ENCODE measurements at regions not wholly inside any gene's neighbourhood (a gene's known extent, or its start where the extent isn't known, plus 50 kb on each side); places are given as distances from the start of the nearest gene placed in this dataset.

DNA sequence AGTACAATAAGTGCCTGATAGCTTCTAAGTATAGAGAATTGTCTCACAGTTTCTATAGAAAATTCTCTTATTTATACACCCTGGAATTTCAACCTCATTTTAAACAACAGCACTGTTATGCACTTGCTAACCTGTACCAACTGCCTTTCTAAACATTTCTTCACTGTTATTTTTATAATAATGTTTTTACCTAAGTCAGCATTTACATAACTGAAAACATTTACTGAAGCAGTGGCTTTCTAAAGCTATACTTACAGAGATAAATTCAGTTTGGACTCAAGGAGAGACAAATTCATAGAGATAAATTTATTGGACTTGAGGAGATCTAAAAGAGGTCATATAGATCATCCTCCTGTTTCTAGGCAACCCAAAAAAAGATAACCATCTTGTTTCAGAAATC is 686.6 kb upstream of the FAT3 start:
- DNase-seq (ENCODE audit: low spot score), result no peak
- TF ChIP-seq, protein P1, sequence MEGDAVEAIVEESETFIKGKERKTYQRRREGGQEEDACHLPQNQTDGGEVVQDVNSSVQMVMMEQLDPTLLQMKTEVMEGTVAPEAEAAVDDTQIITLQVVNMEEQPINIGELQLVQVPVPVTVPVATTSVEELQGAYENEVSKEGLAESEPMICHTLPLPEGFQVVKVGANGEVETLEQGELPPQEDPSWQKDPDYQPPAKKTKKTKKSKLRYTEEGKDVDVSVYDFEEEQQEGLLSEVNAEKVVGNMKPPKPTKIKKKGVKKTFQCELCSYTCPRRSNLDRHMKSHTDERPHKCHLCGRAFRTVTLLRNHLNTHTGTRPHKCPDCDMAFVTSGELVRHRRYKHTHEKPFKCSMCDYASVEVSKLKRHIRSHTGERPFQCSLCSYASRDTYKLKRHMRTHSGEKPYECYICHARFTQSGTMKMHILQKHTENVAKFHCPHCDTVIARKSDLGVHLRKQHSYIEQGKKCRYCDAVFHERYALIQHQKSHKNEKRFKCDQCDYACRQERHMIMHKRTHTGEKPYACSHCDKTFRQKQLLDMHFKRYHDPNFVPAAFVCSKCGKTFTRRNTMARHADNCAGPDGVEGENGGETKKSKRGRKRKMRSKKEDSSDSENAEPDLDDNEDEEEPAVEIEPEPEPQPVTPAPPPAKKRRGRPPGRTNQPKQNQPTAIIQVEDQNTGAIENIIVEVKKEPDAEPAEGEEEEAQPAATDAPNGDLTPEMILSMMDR (IDR thresholded peaks at IDR 0.05), result no peak
- Mint-ChIP-seq H3K27me3 (ENCODE audit: low read depth) (no peaks in the 10 kb centered on the region), H3K4me3 (ENCODE audit: unreplicated experiment) (no peak overlapping the region), H3K27ac (ENCODE audit: unreplicated experiment) (no peak overlapping the region), H3K4me1 (ENCODE audit: low read depth) (no peaks in the 10 kb centered on the region), H3K9me3 (ENCODE audit: low read depth) (peaks cover 25% of the 10 kb centered on the region), H3K36me3 (ENCODE audit: low read depth) (peaks cover 2% of the 10 kb centered on the region)

DNA sequence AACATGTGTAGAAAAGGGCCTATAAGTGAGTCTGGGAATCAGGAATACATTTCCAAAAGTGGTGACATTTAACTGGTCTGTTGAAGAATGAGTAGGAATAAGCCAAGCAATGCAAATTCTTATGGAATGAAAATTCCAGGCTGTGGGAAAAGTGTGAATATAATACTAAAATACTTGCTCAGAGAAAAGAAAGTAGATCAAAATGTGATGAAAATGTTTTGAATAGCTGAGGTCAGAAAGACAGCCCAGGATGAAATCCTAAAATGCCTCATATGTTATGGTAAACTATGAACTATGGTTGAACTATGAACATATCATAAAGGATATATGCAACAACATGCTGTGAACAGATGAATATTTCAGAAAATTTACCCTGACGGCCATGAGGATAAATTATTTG is 688.3 kb upstream of the FAT3 start:
- Mint-ChIP-seq H3K36me3 (ENCODE audit: low read depth) (peaks cover 2% of the 10 kb centered on the region), H3K27me3 (ENCODE audit: low read depth) (peaks cover under 1% of the 10 kb centered on the region), H3K9me3 (ENCODE audit: low read depth) (peaks cover 25% of the 10 kb centered on the region), H3K4me1 (ENCODE audit: low read depth) (no peaks in the 10 kb centered on the region), H3K27ac (ENCODE audit: unreplicated experiment) (no peak overlapping the region), H3K4me3 (ENCODE audit: unreplicated experiment) (no peak overlapping the region)
- TF ChIP-seq, protein P1 (IDR thresholded peaks at IDR 0.05), result no peak
- no peak for DNase-seq (ENCODE audit: low spot score)

DNA sequence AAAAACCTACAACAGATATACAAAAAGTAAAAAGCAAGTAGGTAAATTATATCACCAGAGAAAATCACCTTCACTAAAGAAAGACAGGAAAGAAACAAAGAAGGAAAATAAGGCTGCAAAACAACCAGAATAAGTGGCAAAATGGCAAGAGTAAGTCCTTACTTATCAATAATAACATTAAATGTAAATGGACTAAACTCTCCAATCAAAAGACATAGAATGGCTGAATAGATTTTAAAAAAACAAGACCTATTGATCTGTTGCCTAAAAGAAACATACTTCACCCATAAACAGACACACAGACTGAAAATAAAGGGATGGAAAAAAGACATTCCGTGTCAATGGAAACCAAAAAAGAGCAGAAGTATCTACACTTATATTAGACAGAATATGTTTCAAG is 695.7 kb upstream of the FAT3 start:
- H3K9me3 Mint-ChIP-seq (ENCODE audit: low read depth), result peaks cover 27% of the 10 kb centered on the region
- H3K27me3 Mint-ChIP-seq (ENCODE audit: low read depth), result peaks cover 11% of the 10 kb centered on the region
- no peak overlapping the region for H3K4me3 Mint-ChIP-seq (ENCODE audit: unreplicated experiment)
- no peak for DNase-seq (ENCODE audit: low spot score)
- H3K36me3 Mint-ChIP-seq (ENCODE audit: low read depth), result peaks cover 8% of the 10 kb centered on the region
- TF ChIP-seq, protein P1 (IDR thresholded peaks at IDR 0.05), result no peak
- no peaks in the 10 kb centered on the region for H3K4me1 Mint-ChIP-seq (ENCODE audit: low read depth)
- H3K27ac Mint-ChIP-seq (ENCODE audit: unreplicated experiment), result no peak overlapping the region

DNA sequence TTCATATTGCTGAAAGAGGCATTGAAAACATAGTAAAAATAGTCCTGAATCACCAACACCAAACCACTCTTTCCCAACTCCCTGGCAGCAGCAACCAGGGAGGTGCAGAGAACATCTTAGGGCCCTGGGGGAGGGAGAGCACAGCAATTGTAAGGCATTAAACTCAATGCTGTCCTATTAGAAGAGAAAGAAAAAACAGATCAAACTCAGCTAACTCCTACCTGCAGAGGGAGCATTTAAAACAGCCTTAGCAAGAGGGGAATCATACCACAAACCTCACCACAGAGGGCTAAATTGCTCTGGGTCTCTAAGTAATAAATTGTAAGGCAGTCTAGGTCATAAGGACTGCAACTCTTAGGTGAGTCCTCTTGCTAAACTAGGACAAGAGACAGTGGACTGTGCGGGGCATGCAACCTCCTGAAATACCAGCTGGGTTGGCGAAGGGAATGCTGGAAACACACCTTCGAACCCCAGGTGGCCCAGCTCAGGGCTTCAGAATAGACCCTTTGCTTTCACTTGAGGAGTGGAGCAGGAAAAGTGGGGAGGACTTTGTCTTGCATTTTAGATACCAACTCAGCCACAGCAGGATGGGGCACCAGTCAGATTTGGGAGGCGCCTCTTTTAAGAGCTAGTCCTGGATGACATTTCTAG is 697.1 kb upstream of the FAT3 start:
- H3K36me3 Mint-ChIP-seq (ENCODE audit: low read depth), result peaks cover 8% of the 10 kb centered on the region
- no peak overlapping the region for H3K4me3 Mint-ChIP-seq (ENCODE audit: unreplicated experiment)
- peaks cover 16% of the 10 kb centered on the region for H3K27me3 Mint-ChIP-seq (ENCODE audit: low read depth)
- H3K4me1 Mint-ChIP-seq (ENCODE audit: low read depth), result no peaks in the 10 kb centered on the region
- H3K9me3 Mint-ChIP-seq (ENCODE audit: low read depth), result peaks cover 19% of the 10 kb centered on the region
- no peak overlapping the region for H3K27ac Mint-ChIP-seq (ENCODE audit: unreplicated experiment)
- no peak for DNase-seq (ENCODE audit: low spot score)
- TF ChIP-seq, protein P1 (IDR thresholded peaks at IDR 0.05), result no peak

DNA sequence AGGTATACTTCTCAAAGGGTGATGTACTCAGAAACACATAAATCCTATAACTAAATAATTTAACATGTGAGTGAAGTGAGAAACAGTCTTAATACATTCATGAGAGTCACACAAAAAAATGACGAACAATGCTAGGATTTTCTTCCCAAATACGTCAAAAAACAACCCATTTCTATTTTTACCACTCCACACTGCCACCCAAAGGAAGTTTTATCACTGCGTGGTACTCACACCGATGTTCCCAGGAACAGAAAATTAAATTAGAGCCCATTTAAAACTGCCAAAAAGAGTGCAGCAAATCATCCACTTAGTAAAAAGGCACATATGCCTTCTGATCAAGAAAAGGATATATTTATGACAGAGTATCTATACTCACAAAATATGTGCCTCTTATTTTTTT is 710.9 kb upstream of the FAT3 start:
- TF ChIP-seq, protein P1 (IDR thresholded peaks at IDR 0.05), result peak; percentile 78
- H3K27ac Mint-ChIP-seq (ENCODE audit: unreplicated experiment), result no peak overlapping the region
- H3K27me3 Mint-ChIP-seq (ENCODE audit: low read depth), result peaks cover 17% of the 10 kb centered on the region
- H3K9me3 Mint-ChIP-seq (ENCODE audit: low read depth), result peaks cover under 1% of the 10 kb centered on the region
- H3K4me1 Mint-ChIP-seq (ENCODE audit: low read depth), result peaks cover 12% of the 10 kb centered on the region
- no peaks in the 10 kb centered on the region for H3K36me3 Mint-ChIP-seq (ENCODE audit: low read depth)
- H3K4me3 Mint-ChIP-seq (ENCODE audit: unreplicated experiment), result no peak overlapping the region
- no peak for DNase-seq (ENCODE audit: low spot score)

Data from chondrocyte (in vitro differentiated cells).